Stimulated activated CD4-positive, alpha-beta T cell treated with anti-CD3 and anti-CD28 coated beads, Interleukin-1b, Interleukin-23, amount 100 ng/mL, for 4 hours (primary cell): ENCODE measurements at regions not wholly inside any gene's neighbourhood (a gene's known extent, or its start where the extent isn't known, plus 50 kb on each side); places are given as distances from the start of the nearest gene placed in this dataset.

ENCODE experiments used
- DNase-seq, 2 donors: peaks; one replicate each; pipeline ENCODE4 v3.0.0-alpha.2; 2020; ENCODE audit warnings: low read depth in 2 of 2

DNA sequence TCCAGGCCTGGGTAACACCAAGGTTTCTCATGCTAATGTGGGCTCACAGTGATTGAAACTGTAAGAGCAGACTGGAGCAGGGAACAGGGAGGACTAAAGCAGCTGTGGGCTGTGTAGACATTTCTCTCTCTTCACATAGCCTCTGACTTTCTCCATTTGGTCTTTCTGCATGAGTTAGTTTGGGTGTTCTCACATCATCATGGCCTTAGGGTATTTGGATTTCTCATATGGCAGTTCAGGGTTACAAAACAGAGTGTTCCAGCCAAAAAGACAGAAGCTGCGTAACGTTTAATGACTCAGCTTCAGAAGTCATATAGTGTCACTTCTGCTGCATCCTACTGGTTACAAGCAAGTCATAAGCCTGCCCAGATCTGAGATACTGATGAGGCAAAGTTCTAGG lies 52.0 kb upstream of the OSBPL8 start:
- DNase-seq, result no peak

DNA sequence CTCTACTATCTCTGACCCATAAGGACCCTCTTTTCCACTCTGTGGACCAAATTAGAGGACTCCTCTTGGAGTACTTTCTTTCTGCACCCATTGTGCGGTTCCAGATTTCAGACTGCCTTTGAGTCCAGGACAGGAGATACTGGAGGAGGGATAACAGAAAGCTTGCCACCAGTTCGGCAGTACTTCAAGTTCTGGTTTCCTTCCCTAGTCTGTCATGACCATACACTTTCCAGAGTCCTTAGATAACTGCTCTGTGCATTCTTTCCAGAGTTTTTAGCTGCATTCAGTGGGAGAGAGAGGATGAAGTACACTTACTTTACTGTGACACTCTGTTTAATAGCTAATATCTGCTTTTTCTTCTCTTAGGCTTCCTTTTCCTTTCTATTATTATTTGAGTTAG lies 54.8 kb upstream of the OSBPL8 start:
- no peak for DNase-seq

DNA sequence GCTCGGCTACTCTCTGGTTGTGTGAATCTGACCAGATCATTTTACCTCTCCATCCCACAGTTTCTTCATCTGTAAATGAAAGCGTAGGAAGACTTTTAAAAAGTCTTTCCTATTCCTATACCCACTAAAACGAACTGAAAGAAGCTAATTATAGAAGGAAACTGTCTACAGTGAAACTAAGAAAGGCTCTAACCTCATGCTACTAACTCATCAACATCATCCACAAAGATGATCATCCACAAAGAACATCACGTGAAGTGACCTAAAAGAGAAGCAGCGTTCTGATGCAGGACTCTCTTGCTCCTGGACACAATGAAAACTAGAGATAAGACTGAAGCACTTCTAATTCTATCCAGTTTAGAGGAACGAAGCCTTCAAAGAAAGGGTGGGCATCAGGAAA lies 58.5 kb upstream of the OSBPL8 start:
- no peak for DNase-seq

DNA sequence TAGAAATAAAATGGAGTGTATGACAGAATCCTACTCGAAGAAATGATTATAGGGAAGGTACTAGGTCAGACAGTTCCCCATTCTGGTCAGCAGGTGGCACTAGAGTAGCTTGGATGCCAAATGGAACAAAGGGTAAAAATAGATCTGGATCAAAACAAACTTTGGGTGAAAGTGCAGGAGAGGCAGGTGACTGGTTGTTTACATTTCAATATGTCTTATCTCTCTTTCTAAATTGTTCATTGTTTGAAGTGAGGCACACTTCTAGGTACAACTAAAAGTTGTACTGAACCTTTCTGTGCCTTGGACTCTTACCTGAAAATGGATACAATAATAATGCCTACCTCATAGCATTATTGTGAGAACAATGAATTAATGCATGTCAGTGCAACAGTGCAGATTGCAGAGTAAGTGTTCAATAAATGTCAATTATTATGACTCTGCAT lies 62.0 kb upstream of the OSBPL8 start:
- peak; percentile 44 to 59 for DNase-seq

DNA sequence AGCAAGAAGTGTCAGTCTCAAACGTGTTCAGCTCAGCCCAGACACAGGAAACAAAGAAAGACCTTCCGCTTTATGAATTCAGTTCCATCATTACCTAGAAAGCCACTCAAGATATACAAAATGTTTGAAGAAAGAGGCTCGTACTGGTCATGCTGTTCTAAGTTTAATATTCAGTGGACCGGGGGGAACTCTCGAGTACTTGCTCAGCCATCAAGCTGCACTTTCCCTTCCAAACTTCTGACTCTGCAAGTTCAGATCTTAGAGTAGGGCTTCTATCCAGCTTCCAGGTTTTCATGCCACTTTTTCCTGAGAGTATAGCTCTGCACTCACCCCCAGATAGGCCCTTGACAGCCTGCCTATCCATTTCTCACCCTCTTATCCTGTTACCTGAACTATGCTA lies 62.8 kb upstream of the OSBPL8 start:
- DNase-seq, result no peak

DNA sequence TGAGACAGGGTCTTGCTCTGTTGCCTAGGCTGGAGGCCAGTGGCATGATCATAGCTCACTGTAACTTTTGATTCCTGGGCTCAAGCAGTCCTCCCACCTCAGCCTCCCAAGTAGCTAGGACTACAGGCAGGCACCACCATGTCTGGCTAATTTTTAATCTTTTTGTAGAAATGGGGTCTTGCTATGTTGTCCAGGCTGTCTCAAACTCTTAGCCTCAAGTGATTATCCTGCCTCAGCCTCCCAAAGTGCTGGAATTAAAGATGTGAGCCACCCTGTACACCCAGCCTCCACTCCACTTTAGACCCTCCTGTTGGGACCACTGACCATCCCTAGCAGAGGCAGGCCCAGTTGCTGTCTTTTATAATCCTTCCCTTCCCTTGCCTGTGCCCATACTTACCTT lies 63.3 kb upstream of the OSBPL8 start:
- DNase-seq, result no peak

DNA sequence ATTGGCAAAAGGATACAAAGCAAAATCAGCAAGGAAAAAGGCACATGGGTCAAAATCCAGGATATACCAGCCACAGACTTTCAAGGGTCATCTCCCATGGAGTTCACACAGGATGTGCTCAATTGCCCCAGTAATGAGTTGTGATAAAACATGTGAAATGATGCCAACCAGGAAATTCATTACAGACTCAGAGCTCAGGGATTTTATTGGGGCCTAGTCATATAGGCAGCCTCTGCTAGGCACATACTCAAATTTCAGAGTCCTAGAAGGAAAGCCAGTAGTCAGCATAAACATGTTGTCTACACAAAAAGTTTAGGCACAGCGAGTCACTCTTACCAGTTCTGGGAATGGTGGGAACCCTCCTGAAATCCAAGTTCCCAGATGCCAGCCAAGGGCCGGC lies 64.4 kb upstream of the OSBPL8 start:
- no peak for DNase-seq

DNA sequence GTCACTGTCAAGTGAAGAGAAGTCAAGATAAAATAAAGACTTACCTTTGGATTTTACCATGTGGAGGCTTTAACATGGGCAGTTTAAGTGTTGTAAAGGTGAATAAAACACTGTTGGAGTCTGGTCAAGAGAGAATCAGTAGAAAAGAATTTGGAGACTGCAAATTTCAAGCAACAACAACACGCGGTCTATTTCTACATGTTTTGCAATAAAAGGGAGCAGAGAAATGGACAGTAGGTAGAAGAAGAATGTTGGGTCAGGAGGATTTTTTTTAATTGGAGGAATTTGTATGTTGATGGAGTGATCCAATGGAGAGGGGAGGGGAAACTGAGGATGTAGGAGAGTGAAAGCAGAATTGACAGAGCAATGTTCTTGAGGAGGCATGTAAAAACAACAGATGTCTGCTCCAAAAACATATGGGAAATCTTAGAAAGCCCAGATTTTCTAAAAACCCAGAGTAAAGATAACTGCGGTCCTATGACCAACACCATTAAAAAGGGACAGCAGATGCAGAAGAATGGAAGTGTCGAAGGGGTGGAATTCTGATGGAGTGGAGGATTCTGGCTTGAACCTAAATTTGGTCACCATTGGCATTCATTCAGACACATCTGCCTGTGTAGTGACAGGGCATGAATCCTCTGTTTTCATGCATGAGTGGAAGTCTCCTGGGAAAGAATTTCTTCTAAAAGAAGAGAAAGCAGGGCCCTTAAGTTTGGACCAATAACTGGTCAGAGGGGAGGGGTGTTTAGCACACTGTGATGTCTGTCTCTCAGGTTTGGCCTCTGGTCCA lies 68.0 kb upstream of the OSBPL8 start:
- no peak for DNase-seq

DNA sequence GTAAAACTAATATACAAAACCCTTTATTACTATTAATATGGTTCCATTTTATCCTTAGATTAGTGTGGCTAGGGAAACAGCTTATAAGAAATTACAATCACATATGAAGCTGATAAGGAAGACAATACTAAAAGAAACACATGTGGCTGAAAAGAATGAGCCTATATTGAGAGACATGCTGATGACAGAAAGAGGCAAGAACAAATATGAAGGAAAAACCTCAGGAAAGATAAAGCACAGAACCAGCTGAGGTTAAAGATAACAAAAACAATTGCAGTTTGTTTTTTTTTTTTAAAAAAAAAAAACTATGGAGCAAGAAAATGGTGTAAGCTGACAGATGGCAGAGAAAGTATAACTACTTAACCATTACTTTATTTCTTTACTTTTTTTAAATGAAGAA lies 69.2 kb upstream of the OSBPL8 start:
- no peak for DNase-seq

DNA sequence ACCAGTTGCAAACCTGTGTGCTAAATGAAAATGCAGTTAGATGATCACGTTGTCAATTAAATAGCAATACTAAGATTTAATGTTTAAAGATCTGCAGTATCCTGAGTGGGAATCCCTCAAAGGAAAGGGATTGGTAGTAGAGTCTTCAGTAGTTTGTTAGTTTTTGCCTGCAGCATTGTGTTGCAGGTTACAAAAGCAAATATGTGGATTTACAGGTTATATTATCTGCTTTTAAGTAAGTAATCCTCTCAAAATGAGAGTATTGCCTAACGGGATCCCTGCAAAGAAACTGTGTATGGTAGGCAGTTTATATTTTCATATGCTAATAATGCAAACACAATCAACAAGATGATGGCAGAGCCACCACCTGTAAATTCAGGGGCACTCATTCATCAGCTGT lies 72.2 kb upstream of the OSBPL8 start:
- no peak for DNase-seq

DNA sequence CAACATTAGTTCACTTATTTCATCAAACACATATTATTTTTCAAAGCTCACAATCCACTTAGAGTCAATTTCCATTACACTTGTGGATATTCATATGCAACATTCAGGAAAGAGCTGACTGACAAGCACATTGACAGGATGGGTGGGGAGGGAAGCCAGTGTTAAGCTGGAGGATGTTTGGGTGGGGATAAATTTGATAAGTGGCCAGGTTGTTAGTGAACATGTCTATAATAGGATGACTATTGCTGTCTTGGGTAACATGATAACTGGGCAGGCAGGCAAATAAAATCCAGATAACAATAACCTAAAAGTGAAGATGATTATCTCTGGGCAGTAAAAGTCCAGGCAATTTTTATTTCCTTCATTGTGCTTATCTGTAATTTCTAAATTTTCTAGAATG lies 73.8 kb upstream of the OSBPL8 start:
- no peak for DNase-seq

DNA sequence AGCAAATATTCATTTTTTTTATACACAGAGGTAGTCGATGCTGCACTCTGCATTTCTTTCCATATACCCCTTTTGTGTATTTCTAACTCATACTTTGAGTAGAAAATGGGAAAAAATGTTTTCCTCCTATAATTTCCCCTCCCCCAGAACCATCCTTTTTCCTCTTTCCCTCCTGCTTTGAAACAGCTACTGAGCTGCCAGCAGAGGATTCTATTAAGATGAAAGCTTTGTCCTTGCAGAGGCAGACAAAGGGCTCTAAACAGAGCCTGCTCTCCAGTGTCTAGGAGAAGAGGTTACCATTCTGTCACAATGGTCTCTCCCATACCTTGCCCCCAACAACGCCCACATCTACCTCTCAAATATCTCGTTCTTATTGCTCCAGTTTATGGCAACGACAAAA lies 74.6 kb upstream of the OSBPL8 start:
- no peak for DNase-seq

DNA sequence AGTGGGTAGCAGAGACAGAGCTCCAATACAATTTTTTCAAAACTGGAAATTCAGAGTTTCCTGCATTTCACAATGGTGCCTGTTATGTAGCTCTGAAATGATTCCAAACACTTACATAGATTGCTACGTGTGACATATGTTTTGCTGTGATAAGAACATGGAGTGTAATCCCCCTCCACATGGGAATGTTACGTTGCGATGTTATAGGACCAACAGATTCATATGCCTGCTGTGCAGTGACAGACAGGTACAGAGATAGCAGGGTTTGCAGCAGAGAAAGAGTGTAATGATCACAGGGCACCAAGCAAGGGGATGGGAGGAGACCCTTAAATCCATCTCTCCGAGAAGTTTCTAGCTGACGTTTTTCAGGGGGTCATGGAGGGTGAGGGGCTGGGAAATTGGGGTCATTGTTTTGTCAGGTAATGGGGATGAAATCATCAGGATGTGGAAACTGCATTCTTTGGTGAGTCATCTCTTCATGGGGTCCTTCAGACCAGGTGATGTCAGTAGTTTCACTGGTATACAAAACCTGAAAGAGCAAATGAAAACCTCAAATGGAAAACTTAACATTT lies 76.6 kb upstream of the OSBPL8 start:
- DNase-seq, result no peak

DNA sequence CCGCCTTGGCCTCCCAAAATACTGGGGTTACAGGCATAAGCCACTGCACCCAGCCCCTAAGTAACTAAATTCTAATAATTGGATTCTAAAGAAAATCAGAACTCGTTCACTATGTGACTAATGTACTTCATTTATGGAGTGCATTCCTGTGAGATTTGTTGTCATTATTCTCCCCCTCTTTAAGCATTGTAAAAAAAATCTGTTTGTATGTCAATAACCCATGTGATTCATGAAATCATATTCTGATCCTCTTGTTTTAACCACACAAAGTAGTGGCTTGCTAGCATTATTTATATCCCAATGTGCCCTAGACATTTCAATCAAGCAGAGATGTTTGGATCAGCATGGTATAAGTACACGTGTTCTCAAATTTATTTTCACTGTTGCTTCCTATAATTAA lies 78.2 kb upstream of the OSBPL8 start:
- no peak for DNase-seq

DNA sequence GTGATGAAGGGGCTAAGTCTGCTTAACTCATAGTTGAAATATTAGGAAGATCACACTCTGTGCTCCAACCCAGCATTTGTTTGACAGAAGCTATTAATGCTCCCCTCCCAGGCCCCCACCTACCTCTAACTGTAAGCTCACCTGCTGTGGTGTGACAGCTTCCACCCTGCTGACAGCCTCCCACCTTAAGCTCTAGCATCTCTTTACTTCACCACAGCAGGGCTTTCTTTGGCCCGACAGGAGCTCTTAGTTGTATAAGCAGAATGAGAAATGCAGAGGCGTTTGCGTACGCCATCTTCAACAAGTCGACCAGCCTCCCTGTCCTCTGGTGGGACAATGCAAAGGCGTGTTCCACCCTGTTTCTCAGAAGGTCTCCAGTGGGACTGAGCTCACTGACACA lies 80.1 kb upstream of the OSBPL8 start:
- no peak for DNase-seq

DNA sequence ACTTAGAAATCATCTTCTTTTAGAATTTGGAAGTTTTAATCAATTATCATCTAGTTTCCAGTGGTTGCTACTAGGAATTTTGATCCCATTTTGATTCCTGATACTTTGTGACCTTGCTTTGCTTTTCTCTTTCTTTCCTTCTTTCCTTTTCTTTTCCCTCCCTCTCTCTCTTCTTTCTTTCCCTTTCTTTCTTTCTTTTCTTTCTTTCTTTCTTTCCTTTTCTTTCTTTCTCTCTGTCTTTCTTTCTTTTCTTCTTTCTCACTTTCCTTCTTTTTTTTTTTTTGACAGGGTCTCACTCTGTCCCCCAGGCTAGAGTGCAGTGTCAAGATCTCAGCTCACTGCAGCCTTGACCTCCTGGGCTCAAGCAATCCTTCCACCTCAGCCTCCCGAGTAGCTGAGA lies 81.5 kb upstream of the OSBPL8 start:
- DNase-seq, result no peak

DNA sequence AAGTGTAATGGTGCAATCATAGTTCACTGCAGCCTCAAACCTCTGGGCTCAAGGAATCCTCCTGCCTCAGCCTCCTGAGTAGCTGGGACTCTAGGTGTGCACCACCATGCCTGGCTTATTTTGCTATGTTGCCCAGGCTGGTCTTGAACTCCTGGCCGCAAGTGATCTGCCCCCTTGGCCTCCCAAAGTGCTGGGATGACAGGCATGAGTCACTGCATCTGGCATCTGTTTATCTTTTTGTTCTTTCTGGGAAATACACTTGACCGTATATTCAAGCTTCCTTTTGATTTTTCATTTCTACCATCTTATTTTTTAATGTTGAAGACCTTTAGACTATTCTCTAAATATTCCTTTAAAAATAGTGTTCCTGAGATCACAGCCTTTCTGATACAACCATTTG lies 82.4 kb upstream of the OSBPL8 start:
- no peak for DNase-seq

DNA sequence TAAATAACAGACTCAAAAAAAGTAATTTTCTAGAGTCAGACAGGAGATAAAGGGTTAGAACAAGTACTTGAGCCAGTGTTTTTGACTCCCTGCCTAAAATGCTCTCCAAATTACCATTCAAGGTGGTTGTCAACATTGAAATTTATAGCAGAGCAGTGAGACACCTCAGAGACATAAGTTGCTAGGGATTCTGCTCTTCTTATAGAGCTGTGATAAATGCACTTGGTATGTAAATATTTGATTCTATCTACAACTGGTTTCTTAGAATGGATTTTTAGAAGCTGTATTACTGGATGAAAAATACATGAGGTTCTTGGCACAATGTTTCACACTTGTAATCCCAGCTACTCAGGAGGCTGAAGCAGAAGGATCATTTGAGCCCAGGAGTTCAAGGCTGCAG lies 83.9 kb upstream of the OSBPL8 start:
- DNase-seq, result no peak

DNA sequence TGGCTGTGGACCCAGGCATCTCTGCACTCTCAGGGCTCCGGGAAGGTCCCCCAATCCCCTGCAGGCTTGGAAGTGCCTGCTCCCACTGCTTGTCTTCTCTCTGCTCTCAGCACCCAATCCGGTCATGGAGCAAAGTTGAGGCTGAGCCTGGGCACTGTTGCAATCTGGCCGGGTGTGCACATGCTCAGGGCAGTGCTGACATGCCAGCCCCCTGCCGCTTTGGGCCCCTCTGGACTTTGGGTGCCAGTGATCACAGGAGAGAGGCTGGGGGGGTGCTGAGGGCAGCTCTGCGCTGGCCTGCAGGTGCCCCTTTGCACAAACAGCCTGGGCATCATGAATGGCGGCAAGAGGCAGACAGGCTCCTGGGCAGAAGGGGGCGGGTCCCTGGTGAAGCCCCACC lies 85.4 kb upstream of the OSBPL8 start:
- DNase-seq, result no peak

DNA sequence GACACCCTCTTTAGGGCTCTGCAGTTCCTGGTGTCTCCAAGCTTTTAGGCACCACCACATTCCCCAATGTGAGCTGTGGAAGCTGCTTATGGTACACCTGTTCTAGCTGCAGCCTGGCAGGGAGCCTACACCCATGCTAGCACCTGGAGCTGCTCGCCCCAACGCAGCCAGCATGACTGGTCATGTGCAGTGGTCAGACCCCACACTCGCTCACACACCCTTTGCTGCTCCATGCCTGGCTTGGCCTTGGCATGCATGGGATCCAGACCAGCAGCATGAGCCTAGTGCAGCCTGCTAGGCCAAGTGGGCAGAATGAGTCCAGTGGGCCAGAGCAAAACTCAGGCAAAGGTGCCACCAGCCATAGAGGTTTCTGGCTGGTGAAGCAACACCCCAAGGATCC lies 86.4 kb upstream of the OSBPL8 start:
- no peak for DNase-seq

DNA sequence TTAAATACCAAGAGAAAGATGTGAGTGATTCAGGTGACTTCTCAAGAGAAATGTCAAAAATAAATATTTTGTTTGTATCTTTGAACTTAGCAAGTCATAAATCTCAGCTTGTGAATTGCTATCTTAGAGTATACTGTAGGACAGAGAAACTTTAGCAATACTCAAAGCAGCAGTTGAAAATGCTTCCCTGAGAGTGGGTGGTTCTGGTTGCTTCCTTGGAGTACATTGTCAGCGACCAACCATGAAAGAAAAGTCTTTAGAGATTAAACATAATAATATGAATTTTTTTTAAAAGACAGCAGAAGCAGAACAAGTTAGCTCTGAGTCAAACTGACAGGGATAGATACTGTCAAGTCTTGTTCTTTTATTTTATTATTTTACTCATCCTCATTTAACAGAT lies 86.8 kb upstream of the OSBPL8 start:
- no peak for DNase-seq

DNA sequence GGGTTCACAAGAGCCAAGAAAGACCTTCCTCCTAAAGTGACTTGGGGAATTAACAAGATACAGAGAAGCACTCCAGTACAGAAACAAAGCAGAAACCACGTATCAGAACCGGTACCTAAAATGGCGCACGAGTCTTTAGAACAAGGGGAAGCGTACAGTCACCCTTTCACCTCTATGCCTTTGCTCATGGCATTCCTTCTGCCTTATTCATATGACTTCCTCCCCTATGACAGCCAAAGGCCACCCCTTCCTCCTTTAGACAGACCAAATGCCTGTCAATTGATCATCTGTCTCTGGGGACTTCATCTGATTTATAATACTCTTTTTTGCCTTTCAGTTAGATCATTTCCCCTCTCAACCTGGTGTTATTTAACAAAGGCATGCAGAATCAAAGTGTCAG lies 89.5 kb upstream of the OSBPL8 start:
- no peak for DNase-seq

DNA sequence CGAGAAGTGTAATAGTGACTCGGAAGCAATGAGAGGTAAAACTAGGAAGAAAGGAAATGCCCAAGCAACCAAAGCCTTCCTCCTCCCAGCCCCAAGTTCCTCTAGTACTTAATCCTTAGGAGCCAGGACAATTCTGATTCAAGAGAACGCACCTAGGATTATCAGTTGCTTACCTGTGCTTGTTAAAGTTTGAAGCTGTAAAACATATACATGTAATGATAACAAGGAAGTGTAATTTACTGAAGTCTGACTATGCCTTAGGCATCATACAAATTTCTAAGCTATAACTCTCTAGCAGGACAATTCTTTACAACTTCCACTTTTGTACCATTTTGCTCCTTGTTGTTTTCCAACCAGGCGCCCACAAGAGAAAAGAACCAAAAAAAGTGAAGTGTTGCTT lies 92.8 kb upstream of the OSBPL8 start:
- no peak for DNase-seq

DNA sequence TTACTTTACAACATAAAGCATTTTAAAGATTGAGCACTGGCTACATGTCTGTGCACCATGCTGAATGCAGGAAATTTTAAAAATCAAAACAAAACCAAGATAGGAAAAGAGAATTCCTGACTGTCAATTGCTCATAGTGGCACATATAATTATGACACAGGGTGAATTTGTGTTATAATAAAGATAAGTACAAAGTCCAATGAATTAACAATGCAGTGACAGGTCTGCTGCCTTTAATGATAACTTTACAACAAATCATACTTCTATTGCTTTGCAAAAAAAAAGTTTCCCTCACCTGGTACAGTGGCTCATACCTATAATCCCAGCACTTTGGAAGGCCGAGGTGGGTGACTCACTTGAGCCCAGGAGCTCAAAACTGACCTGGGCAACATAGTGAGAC lies 93.8 kb upstream of the OSBPL8 start:
- DNase-seq, result no peak
